ENCODE measurements at regions not wholly inside any gene's neighbourhood (a gene's known extent, or its start where the extent isn't known, plus 50 kb on each side); places are given as distances from the start of the nearest gene placed in this dataset.
A peak's percentile ranks its signal among the peaks of the same experiment; 100 is the strongest.

DNA sequence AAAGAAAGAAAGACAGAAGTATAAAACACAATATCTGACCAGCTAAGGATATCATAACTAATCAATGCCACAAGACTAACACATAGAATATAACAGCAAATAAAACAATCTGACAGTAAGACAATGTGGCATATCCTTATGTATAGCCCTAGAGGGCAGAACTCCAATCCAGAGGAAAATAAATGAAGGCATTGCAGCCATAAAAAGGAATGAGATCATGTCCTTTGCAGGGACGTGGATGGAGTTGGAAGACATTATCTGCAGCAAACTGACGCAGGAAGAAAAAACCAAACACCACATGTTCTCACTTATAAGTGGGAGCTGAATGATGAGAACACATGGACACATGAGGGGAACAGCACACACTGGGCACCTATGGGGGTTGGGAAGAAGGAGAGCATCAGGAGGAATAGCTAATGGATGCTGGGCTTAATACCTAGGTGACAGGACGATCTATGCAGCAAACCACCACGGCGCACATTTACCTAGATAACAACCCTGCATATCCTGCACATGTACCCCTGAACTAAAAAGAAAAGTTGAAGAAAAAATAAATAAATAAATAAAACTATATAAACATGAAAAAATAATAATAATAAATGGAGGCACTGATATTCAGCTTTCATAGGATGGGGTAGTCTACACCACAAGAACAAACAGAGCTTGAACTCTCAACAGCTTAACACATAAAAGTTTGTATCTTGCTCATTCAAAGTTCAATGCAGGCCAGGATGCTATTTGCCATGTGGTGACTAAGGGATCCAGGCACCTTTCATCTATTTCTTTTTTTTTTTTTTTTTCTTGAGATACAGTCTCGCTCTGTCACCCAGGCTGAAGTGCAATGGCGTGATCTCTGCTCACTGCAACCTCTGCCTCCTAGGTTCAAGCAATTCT is 66.1 kb upstream of the KAT6B start:
- H3K27me3 Mint-ChIP-seq: peaks cover 0 to 5% of the 10 kb centered on the region in 2 donors
- no peak overlapping the region for H3K27ac Mint-ChIP-seq
- ATAC-seq (replicated peaks) (no peak), DNase-seq (no peak)
- no peak overlapping the region for H3K4me3 Mint-ChIP-seq
- H3K36me3 Mint-ChIP-seq (ENCODE audit: insufficient read depth): peaks cover 2% of the 10 kb centered on the region
- no peaks in the 10 kb centered on the region for H3K9me3 Mint-ChIP-seq
- no peaks in the 10 kb centered on the region for H3K4me1 Mint-ChIP-seq (ENCODE audit: low read depth in 2 of 2)

DNA sequence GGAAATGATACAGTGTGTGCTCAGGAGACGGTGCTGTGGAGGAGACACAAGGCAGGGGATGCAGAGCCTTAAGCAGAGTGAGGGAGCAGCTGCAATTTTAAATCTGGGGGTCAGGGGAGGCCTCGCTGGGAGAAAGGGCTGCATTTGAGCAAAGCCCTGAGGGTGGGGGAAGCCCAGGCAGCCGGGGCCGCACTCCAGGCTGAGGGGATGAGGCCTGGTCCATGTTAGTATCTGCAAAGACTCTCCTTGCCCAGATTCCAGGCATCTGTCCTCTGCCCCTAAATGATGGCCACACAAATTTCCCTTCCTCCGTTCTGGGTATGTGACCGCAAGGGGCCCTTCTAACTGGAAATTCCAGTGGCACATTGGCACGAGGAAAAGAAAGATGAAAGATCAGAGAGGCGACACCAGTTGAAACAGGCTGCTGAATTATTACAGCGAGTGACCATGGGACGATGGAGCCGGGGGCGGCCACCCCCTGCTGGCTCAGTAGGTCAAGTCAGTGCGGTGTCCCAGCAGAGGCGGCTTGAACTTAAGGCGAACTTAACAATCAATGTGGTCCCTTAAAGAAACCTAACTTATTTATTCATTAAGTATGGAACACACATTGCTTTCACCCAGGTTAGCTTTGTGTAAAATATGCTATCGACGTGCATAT is 62.3 kb upstream of the KAT6B start:
- Mint-ChIP-seq H3K4me1 (ENCODE audit: low read depth in 2 of 2) (peaks cover 0 to 3% of the 10 kb centered on the region in 2 donors), H3K36me3 (ENCODE audit: insufficient read depth) (peaks cover 2% of the 10 kb centered on the region), H3K4me3 (no peak overlapping the region), H3K27ac (no peak overlapping the region), H3K27me3 (peaks cover 0 to 5% of the 10 kb centered on the region in 2 donors), H3K9me3 (no peaks in the 10 kb centered on the region)
- ATAC-seq (replicated peaks): no peak
- no peak for DNase-seq

- Mint-ChIP-seq H3K9me3 (no peaks in the 10 kb centered on the region), H3K4me1 (ENCODE audit: low read depth in 2 of 2) (peaks cover 0 to 3% of the 10 kb centered on the region in 2 donors), H3K27ac (no peak overlapping the region), H3K36me3 (ENCODE audit: insufficient read depth) (no peaks in the 10 kb centered on the region), H3K27me3 (no peaks in the 10 kb centered on the region), H3K4me3 (no peak overlapping the region)
- no peak for DNase-seq
- no peak for ATAC-seq (replicated peaks)
Observed at GRCh38 chr10:74765465-74765975, 60.9 kb upstream of the KAT6B start.

GRCh38 chr10:74766501-74766900 is 59.9 kb upstream of the KAT6B start:
- peaks cover 0 to 3% of the 10 kb centered on the region in 2 donors for H3K4me1 Mint-ChIP-seq (ENCODE audit: low read depth in 2 of 2)
- H3K4me3 Mint-ChIP-seq: no peak overlapping the region
- H3K27ac Mint-ChIP-seq: peak overlapping the region in 1 of 2 donors; percentile 5
- DNase-seq: no peak
- ATAC-seq (replicated peaks): no peak
- H3K27me3 Mint-ChIP-seq: no peaks in the 10 kb centered on the region
- H3K36me3 Mint-ChIP-seq (ENCODE audit: insufficient read depth): no peaks in the 10 kb centered on the region
- H3K9me3 Mint-ChIP-seq: no peaks in the 10 kb centered on the region

DNA sequence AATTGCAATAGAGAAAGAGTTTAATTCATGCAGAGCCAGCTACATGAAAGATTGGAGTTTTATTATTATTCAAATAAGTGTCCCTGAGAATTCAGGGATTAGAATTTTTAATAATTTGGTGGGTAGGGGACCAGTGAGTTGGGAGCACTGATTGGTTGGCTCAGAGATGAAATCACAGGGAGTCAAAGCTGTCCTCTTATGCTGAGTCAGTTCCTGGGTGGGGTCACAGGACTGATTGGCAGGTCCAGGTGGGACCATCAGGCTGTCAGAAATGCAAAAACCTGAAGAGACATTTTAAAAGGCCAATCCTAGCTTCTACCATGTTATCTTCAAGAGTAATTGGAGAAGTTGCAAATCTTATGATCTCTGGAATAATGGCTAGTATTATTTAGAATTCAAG is 56.0 kb upstream of the KAT6B start:
- Mint-ChIP-seq H3K36me3 (ENCODE audit: insufficient read depth) (no peaks in the 10 kb centered on the region), H3K27ac (peak overlapping the region in 1 of 2 donors; percentile 31), H3K27me3 (no peaks in the 10 kb centered on the region), H3K9me3 (no peaks in the 10 kb centered on the region), H3K4me1 (ENCODE audit: low read depth in 2 of 2) (peaks cover 0 to 3% of the 10 kb centered on the region in 2 donors), H3K4me3 (no peak overlapping the region)
- ATAC-seq (replicated peaks): no peak
- no peak for DNase-seq

- H3K9me3 Mint-ChIP-seq: no peaks in the 10 kb centered on the region
- peak overlapping the region in 1 of 2 donors; percentile 31 for H3K27ac Mint-ChIP-seq
- H3K27me3 Mint-ChIP-seq: no peaks in the 10 kb centered on the region
- DNase-seq: no peak
- peaks cover 0 to 3% of the 10 kb centered on the region in 2 donors for H3K4me1 Mint-ChIP-seq (ENCODE audit: low read depth in 2 of 2)
- no peak overlapping the region for H3K4me3 Mint-ChIP-seq
- ATAC-seq (replicated peaks): no peak
- H3K36me3 Mint-ChIP-seq (ENCODE audit: insufficient read depth): no peaks in the 10 kb centered on the region
Observed at GRCh38 chr10:74771054-74771453, 55.3 kb upstream of the KAT6B start.

- Mint-ChIP-seq H3K4me1 (ENCODE audit: low read depth in 2 of 2) (no peaks in the 10 kb centered on the region), H3K27me3 (peaks cover 0 to 17% of the 10 kb centered on the region in 2 donors), H3K9me3 (no peaks in the 10 kb centered on the region), H3K36me3 (ENCODE audit: insufficient read depth) (no peaks in the 10 kb centered on the region), H3K27ac (no peak overlapping the region), H3K4me3 (no peak overlapping the region)
- ATAC-seq (replicated peaks): no peak
- no peak for DNase-seq
Observed at GRCh38 chr10:74775099-74775498, 51.3 kb upstream of the KAT6B start.
